GM23338 (cell line): ENCODE measurements at regions not wholly inside any gene's neighbourhood (a gene's known extent, or its start where the extent isn't known, plus 50 kb on each side); places are given as distances from the start of the nearest gene placed in this dataset.

ENCODE experiments used
- ATAC-seq: fragments of 200-7000 bp; cut with Tn5 transposase; 3 replicates; pipeline ENCODE4 v1.9.1; 2020
- DNase-seq: peaks from one replicate; pipeline ENCODE4 v3.0.0-alpha.2; 2015; ENCODE audit warnings: low spot score
- H2AFZ ChIP-seq: fragments of 200-600 bp; sonication (generic); 2 replicates; pipeline ENCODE4 v1.8.0; 2016; ENCODE audit warnings: antibody characterized with exemption, mild to moderate bottlenecking, moderate library complexity
- H3F3A ChIP-seq: fragments of 200-600 bp; sonication (generic); replicated peaks from 2 replicates; pipeline ENCODE4 v1.8.0; 2017; ENCODE audit warnings: antibody characterized with exemption, mixed run types, low read depth
- H3K27ac ChIP-seq: fragments of 200-600 bp; sonication (generic); 2 replicates; pipeline ENCODE4 v1.6.1; 2016; ENCODE audit warnings: low read depth
- H3K27me3 ChIP-seq: fragments of 200-600 bp; sonication (generic); 2 replicates; pipeline ENCODE4 v1.8.0; 2016; ENCODE audit warnings: mild to moderate bottlenecking, mixed run types, moderate library complexity; ENCODE audit not compliant: insufficient read depth
- H3K36me3 ChIP-seq: fragments of 200-600 bp; sonication (generic); 2 replicates; pipeline ENCODE4 v1.8.0; 2016; ENCODE audit warnings: mild to moderate bottlenecking; ENCODE audit not compliant: insufficient read depth
- H3K4me1 ChIP-seq: fragments of 200-600 bp; sonication (generic); 2 replicates; pipeline ENCODE4 v1.8.0; 2016; ENCODE audit warnings: mild to moderate bottlenecking, moderate library complexity; ENCODE audit not compliant: insufficient read depth
- H3K4me2 ChIP-seq: fragments of 200-600 bp; sonication (generic); 2 replicates; pipeline ENCODE4 v1.7.1; 2017; ENCODE audit warnings: mixed run types
- H3K4me3 ChIP-seq: fragments of 200-600 bp; sonication (generic); 2 replicates; pipeline ENCODE4 v1.6.1; 2016; ENCODE audit warnings: mixed run types
- H3K79me2 ChIP-seq: fragments of 200-600 bp; sonication (generic); replicated peaks from 2 replicates; pipeline ENCODE4 v1.8.0; 2017; ENCODE audit warnings: mild to moderate bottlenecking; ENCODE audit not compliant: insufficient read depth
- H3K9me2 ChIP-seq: fragments of 200-600 bp; sonication (generic); 2 replicates; pipeline ENCODE4 v1.8.0; 2017; ENCODE audit not compliant: insufficient read depth
- H4K20me1 ChIP-seq: fragments of 200-600 bp; sonication (generic); replicated peaks from 2 replicates; pipeline ENCODE4 v1.8.0; 2017; ENCODE audit warnings: mild to moderate bottlenecking; ENCODE audit not compliant: insufficient read depth
- H3K27ac Mint-ChIP-seq: 2 replicates; pipeline ENCODE4 v1.8.0; 2020; ENCODE audit warnings: inconsistent platforms, mild to moderate bottlenecking, moderate library complexity, mixed read lengths
- H3K27me3 Mint-ChIP-seq: 3 replicates; pipeline ENCODE4 v1.8.0; 2022; ENCODE audit warnings: low read depth, mild to moderate bottlenecking, moderate library complexity, mixed read lengths, inconsistent platforms; ENCODE audit not compliant: insufficient read depth, poor library complexity
- H3K36me3 Mint-ChIP-seq: 3 replicates; pipeline ENCODE4 v1.8.0; 2021; ENCODE audit warnings: low read depth, mild to moderate bottlenecking, inconsistent platforms, moderate library complexity, mixed read lengths
- H3K4me1 Mint-ChIP-seq: 3 replicates; pipeline ENCODE4 v1.8.0; 2020; ENCODE audit warnings: mild to moderate bottlenecking, inconsistent platforms, mixed read lengths
- H3K4me3 Mint-ChIP-seq: 3 replicates; pipeline ENCODE4 v1.8.0; 2021; ENCODE audit warnings: moderate library complexity, mild to moderate bottlenecking, inconsistent platforms, mixed read lengths
- H3K9me3 Mint-ChIP-seq: 3 replicates; pipeline ENCODE4 v1.8.0; 2020; ENCODE audit warnings: moderate library complexity, mild to moderate bottlenecking, inconsistent platforms, mixed read lengths
- EZH2 ChIP-seq: fragments of 200-600 bp; sonication (generic); IDR thresholded peaks from one replicate; pipeline ENCODE4 v1.8.0; 2017; ENCODE audit warnings: antibody characterized with exemption, mild to moderate bottlenecking, low read depth; ENCODE audit not compliant: unreplicated experiment
- JUNB ChIP-seq: IDR thresholded peaks from one replicate; pipeline ENCODE4 v1.6.1; 2016; ENCODE audit warnings: antibody characterized with exemption; ENCODE audit not compliant: unreplicated experiment
- POLR2AphosphoS5 ChIP-seq: IDR thresholded peaks from 2 replicates; pipeline ENCODE4 v1.6.1; 2016; ENCODE audit warnings: antibody characterized with exemption, low read depth
- STAT1 ChIP-seq: IDR thresholded peaks from one replicate; pipeline ENCODE4 v1.6.1; 2016; ENCODE audit warnings: antibody characterized with exemption; ENCODE audit not compliant: unreplicated experiment
- ZNF331 ChIP-seq: fragments of 250-450 bp; sonication (Bioruptor Pico); IDR thresholded peaks from 2 replicates; pipeline ENCODE4 v1.5.0; 2020; ENCODE audit warnings: low read depth, mild to moderate bottlenecking, moderate library complexity
- TF ChIP-seq, protein P1 (sequence below): IDR thresholded peaks from 2 replicates; pipeline ENCODE4 v1.6.1; 2016; ENCODE audit warnings: antibody characterized with exemption
- TF ChIP-seq, protein P2 (sequence below): fragments of 250-450 bp; sonication (Bioruptor Pico); IDR thresholded peaks from 2 replicates; pipeline ENCODE4 v1.5.0; 2020; ENCODE audit warnings: mild to moderate bottlenecking, moderate library complexity

DNA sequence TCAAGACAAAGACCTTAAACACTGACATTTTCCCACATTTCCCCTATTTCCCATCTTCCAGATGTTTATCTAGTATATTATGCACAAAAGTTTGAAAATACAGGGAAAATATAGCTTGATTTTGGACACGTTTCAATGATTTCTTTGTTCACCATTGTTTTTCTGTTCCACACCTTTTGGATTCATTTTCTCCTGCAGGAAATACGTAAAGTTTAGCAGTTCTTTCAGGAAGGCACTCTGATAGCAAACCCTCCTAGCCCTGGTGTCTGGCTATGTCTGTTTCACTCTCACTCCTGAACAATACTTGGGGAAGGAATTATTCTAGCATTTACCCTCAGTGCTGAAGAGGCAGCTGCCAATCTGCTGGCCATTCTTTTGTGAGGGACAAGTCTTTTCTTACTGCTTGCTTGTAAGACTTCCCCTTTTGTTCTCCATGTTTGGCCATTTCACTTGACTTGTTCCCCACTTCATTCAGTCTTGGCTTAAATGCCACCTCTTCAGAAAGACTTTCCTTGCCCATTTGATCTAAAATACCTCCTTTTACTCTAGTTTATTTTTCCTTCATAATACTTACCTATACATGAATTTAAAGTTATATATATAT is 195.4 kb downstream of the RNF152 start:
- DNase-seq, result no peak
- no peak overlapping the region for H3K4me3 Mint-ChIP-seq
- no peaks in the 10 kb centered on the region for H3K27me3 Mint-ChIP-seq
- no peaks in the 10 kb centered on the region; the same call in 1 of the 2 replicates for H3K4me1 ChIP-seq
- TF ChIP-seq POLR2AphosphoS5, result no peak
- no peak for TF ChIP-seq ZNF331
- no peak for TF ChIP-seq JUNB
- TF ChIP-seq EZH2, result no peak
- no peak for TF ChIP-seq STAT1
- H3K9me3 Mint-ChIP-seq, result peaks cover 2% of the 10 kb centered on the region; the same call in 1 of the 3 replicates
- no peak for ATAC-seq
- H2AFZ ChIP-seq, result no peak overlapping the region
- H3K4me3 ChIP-seq, result no peak overlapping the region
- no peak overlapping the region for H3K27ac ChIP-seq
- H3K9me2 ChIP-seq, result no peaks in the 10 kb centered on the region
- no peaks in the 10 kb centered on the region for H3F3A ChIP-seq
- H3K36me3 ChIP-seq, result no peaks in the 10 kb centered on the region; the same call in 1 of the 2 replicates
- H3K27ac Mint-ChIP-seq, result no peak overlapping the region
- H4K20me1 ChIP-seq, result no peaks in the 10 kb centered on the region
- H3K4me2 ChIP-seq, result no peak overlapping the region
- H3K27me3 ChIP-seq, result no peaks in the 10 kb centered on the region
- H3K4me1 Mint-ChIP-seq, result peaks cover 4% of the 10 kb centered on the region; the same call in 2 of the 3 replicates
- no peaks in the 10 kb centered on the region; the same call in 2 of the 3 replicates for H3K36me3 Mint-ChIP-seq
- H3K79me2 ChIP-seq, result no peaks in the 10 kb centered on the region

DNA sequence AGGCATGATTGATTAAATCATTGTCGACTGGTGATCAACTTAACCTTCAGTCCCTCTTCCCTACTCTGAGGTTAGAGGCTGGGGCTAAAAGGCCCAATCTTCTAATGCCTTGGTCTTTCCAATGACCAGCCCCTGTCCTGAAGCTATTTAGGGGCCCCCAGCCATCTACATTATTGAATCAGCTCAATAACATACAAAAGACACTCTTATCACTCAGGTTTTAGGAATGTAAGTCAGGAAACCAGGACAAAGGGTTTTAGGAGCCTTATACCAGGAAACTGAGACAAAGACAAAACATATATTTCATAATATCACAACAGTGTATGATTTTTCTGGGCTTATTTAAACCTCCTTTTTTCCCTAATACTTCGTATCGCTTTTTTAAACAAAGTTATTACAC is 198.6 kb downstream of the RNF152 start:
- TF ChIP-seq POLR2AphosphoS5, result no peak
- TF ChIP-seq ZNF331, result no peak
- TF ChIP-seq, protein P1, sequence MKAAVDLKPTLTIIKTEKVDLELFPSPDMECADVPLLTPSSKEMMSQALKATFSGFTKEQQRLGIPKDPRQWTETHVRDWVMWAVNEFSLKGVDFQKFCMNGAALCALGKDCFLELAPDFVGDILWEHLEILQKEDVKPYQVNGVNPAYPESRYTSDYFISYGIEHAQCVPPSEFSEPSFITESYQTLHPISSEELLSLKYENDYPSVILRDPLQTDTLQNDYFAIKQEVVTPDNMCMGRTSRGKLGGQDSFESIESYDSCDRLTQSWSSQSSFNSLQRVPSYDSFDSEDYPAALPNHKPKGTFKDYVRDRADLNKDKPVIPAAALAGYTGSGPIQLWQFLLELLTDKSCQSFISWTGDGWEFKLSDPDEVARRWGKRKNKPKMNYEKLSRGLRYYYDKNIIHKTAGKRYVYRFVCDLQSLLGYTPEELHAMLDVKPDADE, result no peak
- TF ChIP-seq, protein P2, sequence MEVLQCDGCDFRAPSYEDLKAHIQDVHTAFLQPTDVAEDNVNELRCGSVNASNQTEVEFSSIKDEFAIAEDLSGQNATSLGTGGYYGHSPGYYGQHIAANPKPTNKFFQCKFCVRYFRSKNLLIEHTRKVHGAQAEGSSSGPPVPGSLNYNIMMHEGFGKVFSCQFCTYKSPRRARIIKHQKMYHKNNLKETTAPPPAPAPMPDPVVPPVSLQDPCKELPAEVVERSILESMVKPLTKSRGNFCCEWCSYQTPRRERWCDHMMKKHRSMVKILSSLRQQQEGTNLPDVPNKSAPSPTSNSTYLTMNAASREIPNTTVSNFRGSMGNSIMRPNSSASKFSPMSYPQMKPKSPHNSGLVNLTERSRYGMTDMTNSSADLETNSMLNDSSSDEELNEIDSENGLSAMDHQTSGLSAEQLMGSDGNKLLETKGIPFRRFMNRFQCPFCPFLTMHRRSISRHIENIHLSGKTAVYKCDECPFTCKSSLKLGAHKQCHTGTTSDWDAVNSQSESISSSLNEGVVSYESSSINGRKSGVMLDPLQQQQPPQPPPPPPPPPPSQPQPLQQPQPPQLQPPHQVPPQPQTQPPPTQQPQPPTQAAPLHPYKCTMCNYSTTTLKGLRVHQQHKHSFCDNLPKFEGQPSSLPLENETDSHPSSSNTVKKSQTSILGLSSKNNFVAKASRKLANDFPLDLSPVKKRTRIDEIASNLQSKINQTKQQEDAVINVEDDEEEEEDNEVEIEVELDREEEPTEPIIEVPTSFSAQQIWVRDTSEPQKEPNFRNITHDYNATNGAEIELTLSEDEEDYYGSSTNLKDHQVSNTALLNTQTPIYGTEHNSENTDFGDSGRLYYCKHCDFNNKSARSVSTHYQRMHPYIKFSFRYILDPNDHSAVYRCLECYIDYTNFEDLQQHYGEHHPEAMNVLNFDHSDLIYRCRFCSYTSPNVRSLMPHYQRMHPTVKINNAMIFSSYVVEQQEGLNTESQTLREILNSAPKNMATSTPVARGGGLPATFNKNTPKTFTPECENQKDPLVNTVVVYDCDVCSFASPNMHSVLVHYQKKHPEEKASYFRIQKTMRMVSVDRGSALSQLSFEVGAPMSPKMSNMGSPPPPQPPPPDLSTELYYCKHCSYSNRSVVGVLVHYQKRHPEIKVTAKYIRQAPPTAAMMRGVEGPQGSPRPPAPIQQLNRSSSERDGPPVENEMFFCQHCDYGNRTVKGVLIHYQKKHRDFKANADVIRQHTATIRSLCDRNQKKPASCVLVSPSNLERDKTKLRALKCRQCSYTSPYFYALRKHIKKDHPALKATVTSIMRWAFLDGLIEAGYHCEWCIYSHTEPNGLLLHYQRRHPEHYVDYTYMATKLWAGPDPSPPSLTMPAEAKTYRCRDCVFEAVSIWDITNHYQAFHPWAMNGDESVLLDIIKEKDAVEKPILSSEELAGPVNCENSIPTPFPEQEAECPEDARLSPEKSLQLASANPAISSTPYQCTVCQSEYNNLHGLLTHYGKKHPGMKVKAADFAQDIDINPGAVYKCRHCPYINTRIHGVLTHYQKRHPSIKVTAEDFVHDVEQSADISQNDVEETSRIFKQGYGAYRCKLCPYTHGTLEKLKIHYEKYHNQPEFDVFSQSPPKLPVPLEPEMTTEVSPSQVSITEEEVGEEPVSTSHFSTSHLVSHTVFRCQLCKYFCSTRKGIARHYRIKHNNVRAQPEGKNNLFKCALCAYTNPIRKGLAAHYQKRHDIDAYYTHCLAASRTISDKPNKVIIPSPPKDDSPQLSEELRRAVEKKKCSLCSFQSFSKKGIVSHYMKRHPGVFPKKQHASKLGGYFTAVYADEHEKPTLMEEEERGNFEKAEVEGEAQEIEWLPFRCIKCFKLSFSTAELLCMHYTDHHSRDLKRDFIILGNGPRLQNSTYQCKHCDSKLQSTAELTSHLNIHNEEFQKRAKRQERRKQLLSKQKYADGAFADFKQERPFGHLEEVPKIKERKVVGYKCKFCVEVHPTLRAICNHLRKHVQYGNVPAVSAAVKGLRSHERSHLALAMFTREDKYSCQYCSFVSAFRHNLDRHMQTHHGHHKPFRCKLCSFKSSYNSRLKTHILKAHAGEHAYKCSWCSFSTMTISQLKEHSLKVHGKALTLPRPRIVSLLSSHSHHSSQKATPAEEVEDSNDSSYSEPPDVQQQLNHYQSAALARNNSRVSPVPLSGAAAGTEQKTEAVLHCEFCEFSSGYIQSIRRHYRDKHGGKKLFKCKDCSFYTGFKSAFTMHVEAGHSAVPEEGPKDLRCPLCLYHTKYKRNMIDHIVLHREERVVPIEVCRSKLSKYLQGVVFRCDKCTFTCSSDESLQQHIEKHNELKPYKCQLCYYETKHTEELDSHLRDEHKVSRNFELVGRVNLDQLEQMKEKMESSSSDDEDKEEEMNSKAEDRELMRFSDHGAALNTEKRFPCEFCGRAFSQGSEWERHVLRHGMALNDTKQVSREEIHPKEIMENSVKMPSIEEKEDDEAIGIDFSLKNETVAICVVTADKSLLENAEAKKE (CRISPR knock-in tag), result no peak
- Histone ChIP-seq H3K27me3 (no peaks in the 10 kb centered on the region), H3K4me1 (no peaks in the 10 kb centered on the region), H3K4me3 (no peak overlapping the region), H3K9me2 (peaks cover 10% of the 10 kb centered on the region), H3K79me2 (no peaks in the 10 kb centered on the region), H3F3A (no peaks in the 10 kb centered on the region), H4K20me1 (no peaks in the 10 kb centered on the region), H3K36me3 (no peaks in the 10 kb centered on the region; the same call in 1 of the 2 replicates), H3K4me2 (no peak overlapping the region), H3K27ac (no peak overlapping the region), H2AFZ (no peak overlapping the region)
- ATAC-seq, result no peak
- Mint-ChIP-seq H3K9me3 (peaks cover 2% of the 10 kb centered on the region; the same call in 1 of the 3 replicates), H3K27me3 (no peaks in the 10 kb centered on the region), H3K27ac (no peak overlapping the region), H3K36me3 (no peaks in the 10 kb centered on the region), H3K4me1 (peaks cover 5% of the 10 kb centered on the region; the same call in 2 of the 3 replicates), H3K4me3 (no peak overlapping the region)
- no peak for DNase-seq
